Upper lobe of left lung (tissue), 6 donors: ENCODE measurements at regions not wholly inside any gene's neighbourhood (a gene's known extent, or its start where the extent isn't known, plus 50 kb on each side); places are given as distances from the start of the nearest gene placed in this dataset.

Experiments
- ATAC-seq, 2 donors: fragments of 200-7000 bp; cut with Tn5 transposase; one replicate each; pipeline ENCODE4 v1.9.1; 2022; ENCODE audit warnings: mild to moderate bottlenecking in 2 of 2, moderate library complexity in 2 of 2; ENCODE audit not compliant: low FRiP score in 2 of 2
- DNase-seq, 2 donors: peaks; one replicate each; pipeline ENCODE4 v3.0.0-alpha.2; 2019 to 2020
- H3K27ac ChIP-seq, 4 donors: fragments of 200-600 bp; sonication (generic); one replicate each; pipeline ENCODE4 v1.5.1; 2016 to 2019
- H3K27me3 ChIP-seq, 4 donors: fragments of 200-600 bp; sonication (generic); one replicate each; pipeline ENCODE4 v1.5.1; 2017 to 2019
- H3K36me3 ChIP-seq, 4 donors: fragments of 200-600 bp; sonication (generic); one replicate each; pipeline ENCODE4 v1.5.1; 2016 to 2019
- H3K4me1 ChIP-seq, 4 donors: fragments of 200-600 bp; sonication (generic); one replicate each; pipeline ENCODE4 v1.5.1; 2018 to 2019
- H3K4me3 ChIP-seq, 4 donors: fragments of 200-600 bp; sonication (generic); one replicate each; pipeline ENCODE4 v1.5.1; 2017 to 2019; ENCODE audit warnings: mild to moderate bottlenecking in 2 of 4, moderate library complexity in 1 of 4
- H3K9me3 ChIP-seq, 4 donors: fragments of 200-600 bp; sonication (generic); one replicate each; pipeline ENCODE4 v1.5.1; 2018 to 2019
- EP300 ChIP-seq, 4 donors: sonication (generic); formaldehyde crosslinking; IDR thresholded peaks; one replicate each; pipeline ENCODE4 v1.5.1; 2017; ENCODE audit warnings: antibody characterized with exemption in 4 of 4, control low read depth in 2 of 4
- POLR2A ChIP-seq, 4 donors: fragments of 450-650 bp; IDR thresholded peaks; one replicate each; pipeline ENCODE4 v1.5.1; 2016 to 2017; ENCODE audit warnings: antibody characterized with exemption in 4 of 4, mild to moderate bottlenecking in 2 of 4
- POLR2AphosphoS5 ChIP-seq, 2 donors: sonication (generic); formaldehyde crosslinking; IDR thresholded peaks; one replicate each; pipeline ENCODE4 v1.5.1; 2017; ENCODE audit warnings: antibody characterized with exemption in 2 of 2
- WGBS, 2 donors: methylation state at CpG; one replicate each; pipeline ENCODE4 v1.1.5; 2017 to 2018; 5-methylcytosine and 5-hydroxymethylcytosine counted together
- TF ChIP-seq, protein P1 (sequence below), 6 experiments: fragments of 450-650 bp in 4 of 6; fragments of 200-600 bp in 2 of 6; sonication (generic) in 2 of 6; IDR thresholded peaks; one replicate each; pipeline ENCODE4 v1.5.1; 2016 to 2019; ENCODE audit warnings: antibody characterized with exemption in 6 of 6
- donor health status: DM: no; HTN: no; CAD: no; lungs with moderate emphysema.
- donor health status: DM: no; HTN: yes; CAD: no; lungs with severe emphysema.

DNA sequence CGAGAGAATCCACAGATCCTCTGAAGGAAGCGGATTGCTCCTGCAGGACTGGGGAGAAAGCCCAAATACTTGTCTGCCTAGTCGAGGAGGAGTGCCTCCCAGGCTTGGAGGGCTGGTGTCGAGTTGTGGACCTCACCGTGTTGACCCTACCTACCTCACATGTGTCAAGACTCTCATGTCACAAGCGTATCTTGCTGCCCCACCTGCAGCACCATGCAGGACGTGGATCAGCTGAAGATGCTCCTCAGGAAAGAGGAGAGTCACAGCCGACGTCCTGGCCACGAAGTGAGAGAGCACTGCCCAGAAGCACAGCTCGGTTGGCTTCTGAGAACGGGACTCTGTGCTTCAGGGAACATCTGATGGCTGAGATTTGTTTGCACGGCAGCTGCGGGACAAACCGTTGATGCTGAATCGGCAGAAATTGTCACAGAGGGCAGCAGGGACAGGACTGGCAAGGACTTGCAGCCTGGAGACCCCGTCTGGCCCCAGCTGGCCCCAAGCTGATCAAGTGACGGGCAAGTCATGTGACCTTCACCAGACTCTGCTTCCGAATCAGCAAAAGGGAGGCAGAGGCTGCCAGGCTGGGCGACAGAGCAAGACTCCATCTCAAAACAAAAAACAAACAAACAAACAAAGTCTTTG, 119.1 kb upstream of the ITGA1 start:
- ATAC-seq, result no peak
- peak in 1 of 2 donors; percentile 37 for DNase-seq
- Histone ChIP-seq H3K36me3 (no peaks in the 10 kb centered on the region), H3K4me3 (no peak overlapping the region), H3K27ac (no peak overlapping the region), H3K27me3 (no peaks in the 10 kb centered on the region), H3K9me3 (no peaks in the 10 kb centered on the region), H3K4me1 (peaks cover 0 to 3% (median 0%) of the 10 kb centered on the region in 4 donors)
- TF ChIP-seq EP300 (IDR thresholded peaks at IDR 0.05) (no peak), POLR2A (IDR thresholded peaks at IDR 0.05) (no peak), POLR2AphosphoS5 (IDR thresholded peaks at IDR 0.05) (no peak)
- TF ChIP-seq, protein P1, sequence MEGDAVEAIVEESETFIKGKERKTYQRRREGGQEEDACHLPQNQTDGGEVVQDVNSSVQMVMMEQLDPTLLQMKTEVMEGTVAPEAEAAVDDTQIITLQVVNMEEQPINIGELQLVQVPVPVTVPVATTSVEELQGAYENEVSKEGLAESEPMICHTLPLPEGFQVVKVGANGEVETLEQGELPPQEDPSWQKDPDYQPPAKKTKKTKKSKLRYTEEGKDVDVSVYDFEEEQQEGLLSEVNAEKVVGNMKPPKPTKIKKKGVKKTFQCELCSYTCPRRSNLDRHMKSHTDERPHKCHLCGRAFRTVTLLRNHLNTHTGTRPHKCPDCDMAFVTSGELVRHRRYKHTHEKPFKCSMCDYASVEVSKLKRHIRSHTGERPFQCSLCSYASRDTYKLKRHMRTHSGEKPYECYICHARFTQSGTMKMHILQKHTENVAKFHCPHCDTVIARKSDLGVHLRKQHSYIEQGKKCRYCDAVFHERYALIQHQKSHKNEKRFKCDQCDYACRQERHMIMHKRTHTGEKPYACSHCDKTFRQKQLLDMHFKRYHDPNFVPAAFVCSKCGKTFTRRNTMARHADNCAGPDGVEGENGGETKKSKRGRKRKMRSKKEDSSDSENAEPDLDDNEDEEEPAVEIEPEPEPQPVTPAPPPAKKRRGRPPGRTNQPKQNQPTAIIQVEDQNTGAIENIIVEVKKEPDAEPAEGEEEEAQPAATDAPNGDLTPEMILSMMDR (IDR thresholded peaks at IDR 0.05), result no peak
- 87 to 91% methylated on average over 10 to 20 of the region's 20 CpGs for WGBS, 2 donors

GRCh38 chr5:52672459-52672858, 115.3 kb upstream of the ITGA1 start:
- no peak for TF ChIP-seq EP300 (IDR thresholded peaks at IDR 0.05)
- no peak for TF ChIP-seq POLR2A (IDR thresholded peaks at IDR 0.05)
- TF ChIP-seq POLR2AphosphoS5 (IDR thresholded peaks at IDR 0.05), result no peak
- no peak for DNase-seq
- Histone ChIP-seq H3K27ac (no peak overlapping the region), H3K9me3 (no peaks in the 10 kb centered on the region), H3K27me3 (no peaks in the 10 kb centered on the region), H3K36me3 (no peaks in the 10 kb centered on the region), H3K4me3 (no peak overlapping the region), H3K4me1 (no peaks in the 10 kb centered on the region)
- ATAC-seq, result no peak
- 18 to 28% methylated on average over 1 of the region's 1 CpG for WGBS, 2 donors

- no peaks in the 10 kb centered on the region for H3K36me3 ChIP-seq
- H3K9me3 ChIP-seq, result no peaks in the 10 kb centered on the region
- TF ChIP-seq POLR2AphosphoS5 (IDR thresholded peaks at IDR 0.05) (no peak), EP300 (IDR thresholded peaks at IDR 0.05) (no peak)
- ATAC-seq (no peak), DNase-seq (no peak)
- no peaks in the 10 kb centered on the region for H3K4me1 ChIP-seq
- 68% methylated on average over 3 of the region's 3 CpGs for WGBS, 2 donors
- no peak overlapping the region for H3K27ac ChIP-seq
- H3K4me3 ChIP-seq, result no peak overlapping the region
- no peaks in the 10 kb centered on the region for H3K27me3 ChIP-seq
Measured at GRCh38 chr5:52673495-52673894, 114.2 kb upstream of the ITGA1 start.

DNA sequence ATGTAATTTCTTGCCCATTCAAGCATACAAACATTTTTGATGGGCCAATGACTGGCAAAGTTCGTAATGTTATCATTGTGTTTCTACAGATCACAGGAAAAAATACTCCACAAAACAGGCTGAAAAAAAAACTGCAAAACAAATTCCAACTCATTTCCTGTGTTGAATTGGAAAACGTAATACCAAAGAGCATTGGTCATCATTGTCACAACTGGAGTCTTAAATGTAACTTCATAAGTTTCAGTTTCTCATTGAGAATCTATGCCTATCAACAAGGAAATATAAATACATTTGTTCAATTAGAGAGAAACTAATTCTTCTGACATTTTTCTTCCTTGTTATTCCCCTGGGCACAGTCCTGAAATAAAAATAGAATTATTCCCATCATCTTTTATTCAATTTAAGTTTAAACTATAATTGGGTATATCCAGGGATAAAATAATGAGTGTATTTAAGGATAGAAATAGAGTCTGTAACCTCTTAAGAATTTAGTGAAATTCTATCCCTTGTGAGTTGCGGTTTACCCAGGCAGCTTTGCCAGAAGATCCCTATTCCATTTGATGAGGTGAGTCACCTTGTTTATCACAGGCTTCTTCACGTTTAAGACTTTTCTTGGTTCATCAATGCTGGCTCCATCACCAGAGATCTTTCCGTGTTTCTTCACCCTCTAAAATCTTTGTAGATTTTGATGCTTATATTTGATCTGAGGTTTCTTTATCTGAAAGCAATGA, 112.7 kb upstream of the ITGA1 start:
- no peak for DNase-seq
- 69 to 78% methylated on average over 5 of the region's 5 CpGs for WGBS, 2 donors

DNA sequence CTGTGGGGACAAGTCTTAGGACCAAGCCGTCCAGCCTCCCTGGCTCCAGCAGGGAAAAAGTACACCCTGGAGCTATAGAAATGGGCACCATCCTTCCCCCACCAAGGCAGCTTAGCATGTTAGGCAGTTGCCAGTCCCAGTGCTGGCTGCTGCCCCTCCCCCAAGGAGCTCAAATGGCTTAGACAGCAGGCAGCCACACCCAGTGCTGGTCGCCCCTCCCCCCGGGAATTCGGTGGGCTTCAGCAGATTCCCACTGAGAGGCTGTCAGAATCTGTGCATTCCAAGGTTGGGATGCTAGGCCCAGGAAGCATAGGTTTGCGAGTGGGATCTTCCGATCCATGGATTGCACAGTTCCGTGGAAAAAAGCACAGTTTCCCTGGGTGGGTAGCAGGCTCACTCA, 105.2 kb upstream of the ITGA1 start:
- no peaks in the 10 kb centered on the region for H3K27me3 ChIP-seq
- 77 to 88% methylated on average over 3 to 7 of the region's 7 CpGs for WGBS, 2 donors
- H3K27ac ChIP-seq, result no peak overlapping the region
- H3K36me3 ChIP-seq, result no peaks in the 10 kb centered on the region
- H3K4me3 ChIP-seq, result no peak overlapping the region
- no peaks in the 10 kb centered on the region for H3K4me1 ChIP-seq
- TF ChIP-seq POLR2AphosphoS5 (IDR thresholded peaks at IDR 0.05), result no peak
- peak in 1 of 2 donors; percentile 17 for DNase-seq
- H3K9me3 ChIP-seq, result no peaks in the 10 kb centered on the region
- ATAC-seq, result no peak

More for the DNA sequence above, 112.7 kb upstream of the ITGA1 start:
- ATAC-seq, result no peak
- Histone ChIP-seq H3K36me3 (no peaks in the 10 kb centered on the region), H3K4me1 (no peaks in the 10 kb centered on the region), H3K9me3 (no peaks in the 10 kb centered on the region), H3K27me3 (no peaks in the 10 kb centered on the region), H3K27ac (peak overlapping the region in 1 of 4 donors; percentile 29), H3K4me3 (no peak overlapping the region)
- no peak for TF ChIP-seq EP300 (IDR thresholded peaks at IDR 0.05)
- TF ChIP-seq POLR2AphosphoS5 (IDR thresholded peaks at IDR 0.05), result no peak
- TF ChIP-seq, protein P1 (IDR thresholded peaks at IDR 0.05), result no peak
- no peak for TF ChIP-seq POLR2A (IDR thresholded peaks at IDR 0.05)

DNA sequence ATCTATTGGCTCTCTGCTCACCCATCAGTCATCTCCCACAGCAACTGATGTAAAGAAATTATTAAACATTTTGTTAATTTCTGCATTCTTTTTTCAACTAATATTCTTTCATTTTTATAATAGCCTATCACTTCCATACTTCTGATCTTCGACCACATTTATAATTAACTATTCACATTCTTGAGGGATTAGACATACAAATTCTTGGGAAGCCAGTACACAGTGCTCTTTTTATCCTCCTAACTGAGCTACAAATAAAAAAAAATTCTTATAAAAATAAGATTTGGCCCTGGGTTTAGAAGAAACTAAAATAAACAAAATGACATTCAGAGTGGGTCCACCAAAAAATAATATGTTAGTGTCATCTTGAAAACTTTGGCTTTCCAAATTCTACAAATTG, 103.7 kb upstream of the ITGA1 start:
- Histone ChIP-seq H3K36me3 (no peaks in the 10 kb centered on the region), H3K27me3 (no peaks in the 10 kb centered on the region), H3K4me3 (no peak overlapping the region), H3K4me1 (no peaks in the 10 kb centered on the region), H3K9me3 (no peaks in the 10 kb centered on the region), H3K27ac (no peak overlapping the region)
- DNase-seq (no peak), ATAC-seq (no peak)
- WGBS, 2 donors, result 67 to 73% methylated on average over 1 of the region's 1 CpG
- TF ChIP-seq EP300 (IDR thresholded peaks at IDR 0.05) (no peak), POLR2AphosphoS5 (IDR thresholded peaks at IDR 0.05) (no peak), POLR2A (IDR thresholded peaks at IDR 0.05) (no peak)
- TF ChIP-seq, protein P1 (IDR thresholded peaks at IDR 0.05), result no peak
